ENCODE measurements at regions not wholly inside any gene's neighbourhood (a gene's known extent, or its start where the extent isn't known, plus 50 kb on each side); places are given as distances from the start of the nearest gene placed in this dataset.

DNA sequence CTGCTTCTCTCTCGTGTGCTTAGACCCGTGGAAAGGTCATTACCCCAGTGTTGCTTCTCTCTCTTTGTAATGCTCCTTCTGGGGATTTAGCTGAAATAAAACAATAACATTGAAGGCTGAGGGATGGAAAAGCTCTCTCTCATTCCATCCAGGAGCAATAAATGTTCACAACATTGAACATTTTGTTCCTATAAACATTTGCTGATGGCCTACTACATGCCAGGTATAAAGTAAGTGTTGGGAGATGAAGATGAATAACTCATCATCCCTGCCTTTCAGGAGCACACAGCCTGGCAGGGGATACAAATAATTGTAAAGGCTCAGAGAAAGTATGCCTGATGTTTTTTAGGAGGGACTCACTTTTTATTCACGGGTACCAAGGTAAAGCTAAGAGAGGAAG lies 158.1 kb downstream of the KDR start:
- Mint-ChIP-seq H3K27me3 (peaks cover 6% of the 10 kb centered on the region), H3K4me1 (no peaks in the 10 kb centered on the region), H3K4me3 (no peak overlapping the region)

DNA sequence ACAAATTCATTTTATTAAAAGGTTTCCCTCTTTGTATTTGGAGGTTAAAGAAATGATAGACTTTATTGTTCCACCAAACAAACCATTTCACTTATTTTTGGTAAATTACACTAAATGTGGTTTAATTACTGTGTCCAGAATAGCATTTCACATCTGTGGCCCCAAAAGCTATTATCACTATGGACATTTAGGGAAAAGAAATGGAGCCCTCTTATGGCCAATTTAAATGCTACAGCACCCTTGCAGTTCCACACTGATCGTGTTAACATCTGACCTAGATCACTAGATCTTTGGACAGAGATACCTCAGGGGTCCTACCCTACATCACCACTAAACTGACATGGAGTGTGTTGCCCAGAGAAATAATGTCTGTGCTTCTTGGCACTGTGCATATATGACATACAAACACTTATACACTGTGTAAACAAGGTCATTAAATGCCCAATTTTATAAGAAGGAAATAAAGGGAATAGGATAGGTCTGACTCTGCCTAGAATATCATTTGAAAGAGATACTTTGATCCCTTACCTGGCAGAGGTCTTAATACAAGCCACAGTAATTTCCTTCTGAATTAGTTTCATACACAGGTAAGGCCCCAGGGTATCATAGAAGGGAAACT lies 163.9 kb downstream of the KDR start:
- no peaks in the 10 kb centered on the region for H3K9me3 Mint-ChIP-seq
- DNase-seq (ENCODE audit: low spot score in 2 of 2) = no peak
- H3K27ac Mint-ChIP-seq = no peak overlapping the region
- H3K36me3 Mint-ChIP-seq = no peaks in the 10 kb centered on the region
- no peak overlapping the region for H3K4me3 Mint-ChIP-seq
- H3K4me1 Mint-ChIP-seq = no peaks in the 10 kb centered on the region
- peaks cover 6% of the 10 kb centered on the region for H3K27me3 Mint-ChIP-seq
- ATAC-seq (ENCODE audit: low read depth) = peak; percentile 44

More for the DNA sequence above, 158.1 kb downstream of the KDR start:
- Mint-ChIP-seq H3K36me3 (no peaks in the 10 kb centered on the region), H3K27ac (no peak overlapping the region), H3K9me3 (no peaks in the 10 kb centered on the region)
- ATAC-seq (ENCODE audit: low read depth) (no peak), DNase-seq (ENCODE audit: low spot score in 2 of 2) (no peak)

DNA sequence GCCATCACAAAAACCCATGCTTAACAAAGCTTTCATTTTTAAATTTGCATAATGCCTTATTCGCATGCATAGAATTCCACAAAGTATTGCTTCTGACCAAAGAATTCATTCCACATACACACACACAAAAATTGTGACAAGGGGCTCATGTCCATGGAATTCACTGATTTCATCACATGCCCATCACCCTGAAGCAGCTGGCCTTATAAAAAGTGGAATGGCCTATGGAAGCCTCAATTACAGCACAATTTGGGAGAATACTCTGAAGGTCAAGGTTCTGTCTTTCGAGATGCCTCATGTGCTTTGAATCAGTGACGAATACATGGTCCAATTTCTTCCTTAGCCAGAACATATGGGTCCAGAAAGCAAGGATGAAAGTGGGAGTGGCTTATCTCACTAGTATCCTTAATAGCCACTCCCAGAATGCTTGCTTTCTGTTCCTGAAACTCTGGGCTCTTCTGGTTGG lies 165.7 kb downstream of the KDR start:
- Mint-ChIP-seq H3K27me3 (peaks cover 6% of the 10 kb centered on the region), H3K9me3 (no peaks in the 10 kb centered on the region), H3K36me3 (no peaks in the 10 kb centered on the region), H3K27ac (no peak overlapping the region), H3K4me3 (no peak overlapping the region), H3K4me1 (no peaks in the 10 kb centered on the region)
- DNase-seq (ENCODE audit: low spot score in 2 of 2) = no peak
- ATAC-seq (ENCODE audit: low read depth) = no peak

DNA sequence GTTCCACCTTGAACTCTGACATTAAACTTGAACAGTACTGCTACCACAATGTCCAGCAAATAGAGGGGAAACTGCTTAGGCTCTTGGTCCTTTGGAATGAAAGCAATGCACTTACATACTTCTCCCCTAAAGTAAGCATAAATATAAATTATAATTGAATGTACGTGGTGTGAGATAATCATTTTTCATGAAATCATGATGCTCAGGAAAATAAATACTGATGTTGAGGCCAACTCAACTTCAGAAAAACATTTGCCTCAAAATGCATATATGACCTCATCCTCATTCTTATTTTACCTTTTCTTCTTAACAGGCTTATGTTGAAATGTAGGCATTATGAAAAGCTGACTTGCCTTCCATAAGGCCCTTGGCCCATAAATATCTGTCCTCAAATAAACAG lies 166.3 kb downstream of the KDR start:
- ATAC-seq (ENCODE audit: low read depth) = no peak
- no peak overlapping the region for H3K27ac Mint-ChIP-seq
- no peak overlapping the region for H3K4me3 Mint-ChIP-seq

DNA sequence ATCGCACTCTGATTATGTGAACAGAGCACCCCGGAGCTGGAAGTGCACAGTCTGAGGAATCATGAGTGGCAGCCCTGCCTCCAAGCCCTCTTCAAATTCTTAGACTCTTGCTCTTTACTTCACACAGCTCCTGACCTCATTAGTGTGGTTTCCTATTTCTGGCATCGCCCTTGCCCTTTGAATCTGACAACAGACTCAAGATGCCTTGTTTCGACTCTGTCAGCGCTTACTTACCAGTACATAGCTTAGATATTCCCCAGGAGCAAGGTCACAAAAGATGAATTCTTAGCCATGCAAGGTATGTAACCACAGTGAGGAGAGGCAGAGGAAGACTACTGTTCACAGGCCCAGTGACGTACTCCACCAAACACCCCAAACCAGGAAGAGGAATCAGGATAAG lies 167.2 kb downstream of the KDR start:
- H3K27me3 Mint-ChIP-seq = peaks cover 6% of the 10 kb centered on the region
- ATAC-seq (ENCODE audit: low read depth) = no peak

More for the DNA sequence above, 166.3 kb downstream of the KDR start:
- no peak for DNase-seq (ENCODE audit: low spot score in 2 of 2)
- H3K9me3 Mint-ChIP-seq = no peaks in the 10 kb centered on the region
- H3K4me1 Mint-ChIP-seq = peaks cover 2% of the 10 kb centered on the region
- peaks cover 6% of the 10 kb centered on the region for H3K27me3 Mint-ChIP-seq
- H3K36me3 Mint-ChIP-seq = no peaks in the 10 kb centered on the region

DNA sequence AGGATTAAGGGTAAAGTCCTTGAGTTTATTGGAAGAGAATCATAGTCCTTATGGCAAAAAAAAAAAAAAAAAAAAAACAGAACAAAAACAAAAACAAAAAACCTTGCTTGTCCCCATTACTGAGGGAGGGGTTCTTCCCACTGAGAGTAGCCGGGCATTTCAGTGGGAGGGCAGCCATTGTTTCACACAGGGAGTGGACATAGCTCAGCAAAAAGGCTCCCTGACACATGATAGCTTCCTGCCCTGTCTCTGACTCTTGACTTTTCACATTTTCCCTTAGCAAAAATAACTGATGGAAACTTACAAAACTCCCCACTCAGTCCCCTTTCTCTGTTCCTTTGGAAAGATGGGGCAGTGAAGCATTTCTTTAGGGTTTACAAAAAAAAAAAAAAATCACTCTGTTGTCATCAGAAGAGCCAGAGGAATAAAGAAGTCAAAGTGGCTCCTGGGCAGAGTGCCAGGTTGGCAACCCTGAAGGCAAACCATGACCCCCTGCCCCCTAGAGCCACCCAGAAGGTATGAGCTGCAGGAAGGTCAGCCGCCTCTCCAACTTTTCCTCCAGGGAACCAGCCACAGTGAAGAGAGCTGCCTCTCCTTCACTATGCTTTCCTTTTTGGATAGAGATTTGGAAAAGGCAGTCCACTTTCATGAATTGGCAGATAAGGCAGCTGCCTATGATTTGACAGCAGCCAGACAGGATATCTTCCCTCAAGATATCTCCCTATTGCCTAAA lies 170.6 kb downstream of the KDR start:
- no peaks in the 10 kb centered on the region for H3K36me3 Mint-ChIP-seq
- H3K4me1 Mint-ChIP-seq = peaks cover 2% of the 10 kb centered on the region
- H3K27me3 Mint-ChIP-seq = peaks cover 2% of the 10 kb centered on the region
- DNase-seq (ENCODE audit: low spot score in 2 of 2) (no peak), ATAC-seq (ENCODE audit: low read depth) (no peak)
- no peak overlapping the region for H3K27ac Mint-ChIP-seq
- H3K9me3 Mint-ChIP-seq = no peaks in the 10 kb centered on the region
- H3K4me3 Mint-ChIP-seq = no peak overlapping the region

More for the DNA sequence above, 167.2 kb downstream of the KDR start:
- no peaks in the 10 kb centered on the region for H3K9me3 Mint-ChIP-seq
- no peak for DNase-seq (ENCODE audit: low spot score in 2 of 2)
- H3K4me1 Mint-ChIP-seq = peaks cover 2% of the 10 kb centered on the region
- no peak overlapping the region for H3K27ac Mint-ChIP-seq
- H3K36me3 Mint-ChIP-seq = no peaks in the 10 kb centered on the region
- no peak overlapping the region for H3K4me3 Mint-ChIP-seq

DNA sequence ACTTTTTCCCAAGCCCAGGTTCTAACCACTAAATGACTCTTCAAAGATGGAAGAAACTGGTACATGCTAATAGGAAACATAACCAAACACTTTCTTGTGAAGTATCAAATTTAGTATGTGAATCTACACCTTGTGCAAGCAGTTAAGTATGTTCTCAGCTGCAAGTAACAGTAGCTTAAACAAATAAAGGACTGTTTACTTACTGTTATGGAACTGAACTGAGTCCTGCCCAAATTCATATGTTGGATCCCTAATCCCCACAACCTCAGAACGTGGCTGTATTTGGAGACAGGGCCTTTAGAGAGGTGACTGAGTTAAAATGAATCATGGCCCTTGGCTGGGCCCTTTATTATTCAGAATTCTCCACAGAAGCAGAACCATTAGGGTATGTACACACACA lies 178.7 kb downstream of the KDR start:
- no peak overlapping the region for H3K27ac Mint-ChIP-seq
- H3K36me3 Mint-ChIP-seq = no peaks in the 10 kb centered on the region
- no peak for ATAC-seq (ENCODE audit: low read depth)

DNA sequence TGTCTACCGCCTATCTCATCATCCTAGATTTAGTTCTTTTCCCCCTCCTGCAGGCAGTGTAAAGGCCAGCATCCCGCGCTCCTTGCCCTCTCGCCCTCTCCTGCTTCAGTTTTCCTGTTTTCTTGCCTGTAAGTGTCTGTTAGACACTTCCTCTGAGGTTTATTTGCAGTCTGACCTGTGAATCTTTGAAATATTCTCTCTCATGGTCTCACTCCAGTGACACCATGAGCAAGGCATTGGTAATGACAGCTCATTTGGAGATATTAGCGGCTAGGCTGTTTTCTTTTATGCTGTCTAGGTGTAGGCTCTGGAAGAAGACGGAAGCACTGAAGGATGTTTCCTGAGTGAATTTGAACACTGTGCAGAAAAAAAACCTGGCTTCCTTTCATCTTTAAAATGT lies 179.6 kb downstream of the KDR start:
- H3K4me3 Mint-ChIP-seq = no peak overlapping the region
- H3K36me3 Mint-ChIP-seq = no peaks in the 10 kb centered on the region
- no peaks in the 10 kb centered on the region for H3K9me3 Mint-ChIP-seq
- no peak for ATAC-seq (ENCODE audit: low read depth)
- H3K27me3 Mint-ChIP-seq = peaks cover 2% of the 10 kb centered on the region
- H3K27ac Mint-ChIP-seq = no peak overlapping the region
- DNase-seq (ENCODE audit: low spot score in 2 of 2) = no peak
- H3K4me1 Mint-ChIP-seq = peaks cover 13% of the 10 kb centered on the region

More for the DNA sequence above, 178.7 kb downstream of the KDR start:
- Mint-ChIP-seq H3K9me3 (no peaks in the 10 kb centered on the region), H3K27me3 (no peaks in the 10 kb centered on the region), H3K4me1 (peaks cover 8% of the 10 kb centered on the region), H3K4me3 (no peak overlapping the region)
- DNase-seq (ENCODE audit: low spot score in 2 of 2) = no peak

DNA sequence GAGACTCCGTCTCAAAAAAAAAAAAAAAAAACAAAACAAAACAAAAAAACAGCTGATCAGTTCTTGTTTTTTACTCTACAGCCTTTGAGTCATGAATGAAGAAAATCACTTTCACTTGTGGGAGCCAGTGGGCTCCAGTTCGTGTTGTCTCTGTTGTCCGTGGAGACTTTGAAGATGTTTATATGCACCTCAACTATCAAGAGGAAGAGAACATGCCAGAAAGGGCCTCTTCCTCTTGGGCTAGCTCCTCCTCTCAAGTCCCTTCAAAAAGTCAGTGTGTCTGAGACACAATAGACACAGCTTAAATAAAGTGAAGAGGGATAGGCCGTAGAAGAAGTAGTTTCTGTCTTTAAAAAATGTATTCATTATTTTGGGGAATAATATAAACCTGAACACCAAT lies 182.7 kb downstream of the KDR start:
- Mint-ChIP-seq H3K4me3 (peak overlapping the region; percentile 68), H3K27ac (peak overlapping the region; percentile 80), H3K4me1 (peaks cover 13% of the 10 kb centered on the region), H3K27me3 (peaks cover 2% of the 10 kb centered on the region), H3K36me3 (no peaks in the 10 kb centered on the region), H3K9me3 (no peaks in the 10 kb centered on the region)
- ATAC-seq (ENCODE audit: low read depth) (peak; percentile 85), DNase-seq (ENCODE audit: low spot score in 2 of 2) (peak in 1 of 2 donors; percentile 21)

DNA sequence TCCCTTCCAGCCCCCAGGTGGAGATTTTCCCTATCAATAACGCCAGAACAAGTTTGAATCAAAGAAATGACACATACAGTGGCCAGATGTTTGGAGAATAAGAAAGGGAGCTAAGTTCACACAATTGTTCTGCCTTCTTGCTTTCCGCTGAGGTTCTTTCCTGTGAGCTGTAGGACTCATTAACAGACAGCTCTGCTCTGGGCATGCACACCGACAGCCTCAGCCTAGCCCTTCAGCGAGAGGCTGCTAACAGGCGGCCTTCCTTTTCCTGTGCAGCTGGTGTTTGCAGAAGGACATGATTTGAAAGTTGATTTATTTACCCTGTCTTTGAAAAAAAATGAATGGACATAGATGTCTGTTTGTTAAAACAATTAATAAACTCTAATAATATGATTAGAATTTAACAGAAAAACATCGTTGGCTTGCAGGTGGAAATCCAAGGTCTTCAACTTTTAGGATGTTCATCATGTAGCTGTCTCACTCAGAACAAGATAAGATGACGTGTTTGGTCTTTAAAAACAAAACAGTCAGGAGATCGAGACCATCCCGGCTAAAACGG lies 183.3 kb downstream of the KDR start:
- ATAC-seq (ENCODE audit: low read depth) (peak; percentile 57), DNase-seq (ENCODE audit: low spot score in 2 of 2) (peak; percentile 7 to 13)
- peaks cover 13% of the 10 kb centered on the region for H3K4me1 Mint-ChIP-seq
- H3K36me3 Mint-ChIP-seq = no peaks in the 10 kb centered on the region
- H3K27ac Mint-ChIP-seq = peak overlapping the region; percentile 80
- peaks cover 7% of the 10 kb centered on the region for H3K27me3 Mint-ChIP-seq
- H3K9me3 Mint-ChIP-seq = no peaks in the 10 kb centered on the region
- peak overlapping the region; percentile 70 for H3K4me3 Mint-ChIP-seq

DNA sequence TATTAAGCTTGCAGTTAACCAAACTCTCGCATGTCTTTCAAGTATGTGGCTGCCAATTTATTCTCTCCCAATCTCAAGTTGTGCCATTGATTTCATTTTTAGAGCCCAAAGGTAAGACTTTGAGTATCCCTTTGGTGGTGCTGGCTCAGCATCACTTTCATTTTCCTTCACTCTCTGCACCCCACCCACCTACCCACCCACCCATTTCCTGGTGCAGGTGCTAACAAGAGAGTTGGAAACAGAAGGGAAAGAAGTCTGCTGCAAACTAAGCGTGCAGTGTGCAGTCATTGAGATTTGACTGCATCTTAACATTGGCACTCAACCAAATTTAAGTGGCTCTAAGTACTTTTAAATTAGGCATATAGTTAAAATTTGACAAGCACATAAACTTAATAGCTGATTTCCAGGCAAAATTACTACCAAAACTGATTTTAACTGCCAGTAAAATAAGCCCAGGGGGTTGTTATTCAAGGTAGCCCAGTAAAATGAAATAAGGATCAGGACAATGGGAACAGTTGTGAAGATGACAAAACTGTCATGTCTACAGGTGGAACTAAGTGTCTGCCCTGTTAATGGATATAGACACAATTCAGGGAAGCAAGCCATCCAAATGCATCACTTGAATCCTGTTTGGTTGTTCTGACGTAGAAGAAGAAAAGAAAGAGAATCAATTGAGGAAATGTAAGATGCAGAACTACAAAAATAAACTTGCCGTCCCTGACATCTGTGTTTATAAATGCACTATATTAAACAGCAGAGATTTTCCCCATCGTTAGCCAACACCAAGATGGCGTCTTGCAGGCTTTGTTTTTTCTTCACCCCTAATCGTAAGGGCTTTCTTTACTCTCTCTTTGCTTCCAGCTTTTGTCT lies 184.2 kb downstream of the KDR start:
- Mint-ChIP-seq H3K9me3 (no peaks in the 10 kb centered on the region), H3K27ac (peak overlapping the region; percentile 80), H3K4me1 (peaks cover 13% of the 10 kb centered on the region), H3K36me3 (no peaks in the 10 kb centered on the region), H3K27me3 (peaks cover 7% of the 10 kb centered on the region), H3K4me3 (peak overlapping the region; percentile 70)
- DNase-seq (ENCODE audit: low spot score in 2 of 2) (no peak), ATAC-seq (ENCODE audit: low read depth) (no peak)

DNA sequence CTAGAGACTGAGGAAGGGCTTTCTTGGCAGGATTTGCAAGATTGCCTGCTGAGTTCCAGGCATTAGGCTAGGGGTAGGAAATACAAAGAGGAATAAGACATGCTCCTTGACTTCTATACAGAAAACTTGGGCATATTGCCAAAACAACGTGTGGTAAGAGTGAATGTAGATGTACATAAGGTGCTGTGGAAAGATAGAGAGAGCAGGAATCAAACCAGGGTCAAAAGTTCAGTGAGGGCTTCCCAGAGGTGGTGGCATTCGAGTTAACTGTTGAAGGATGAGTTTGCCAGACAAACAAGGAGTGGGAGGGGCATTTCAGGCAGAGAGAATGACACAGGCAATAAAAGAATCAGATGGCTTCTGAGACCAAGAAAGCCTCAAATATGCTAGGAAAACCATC lies 187.9 kb downstream of the KDR start:
- DNase-seq (ENCODE audit: low spot score in 2 of 2) (no peak), ATAC-seq (ENCODE audit: low read depth) (no peak)
- no peaks in the 10 kb centered on the region for H3K9me3 Mint-ChIP-seq
- H3K36me3 Mint-ChIP-seq = no peaks in the 10 kb centered on the region
- no peak overlapping the region for H3K4me3 Mint-ChIP-seq
- H3K27ac Mint-ChIP-seq = no peak overlapping the region
- H3K27me3 Mint-ChIP-seq = peaks cover 12% of the 10 kb centered on the region
- H3K4me1 Mint-ChIP-seq = peaks cover 8% of the 10 kb centered on the region

DNA sequence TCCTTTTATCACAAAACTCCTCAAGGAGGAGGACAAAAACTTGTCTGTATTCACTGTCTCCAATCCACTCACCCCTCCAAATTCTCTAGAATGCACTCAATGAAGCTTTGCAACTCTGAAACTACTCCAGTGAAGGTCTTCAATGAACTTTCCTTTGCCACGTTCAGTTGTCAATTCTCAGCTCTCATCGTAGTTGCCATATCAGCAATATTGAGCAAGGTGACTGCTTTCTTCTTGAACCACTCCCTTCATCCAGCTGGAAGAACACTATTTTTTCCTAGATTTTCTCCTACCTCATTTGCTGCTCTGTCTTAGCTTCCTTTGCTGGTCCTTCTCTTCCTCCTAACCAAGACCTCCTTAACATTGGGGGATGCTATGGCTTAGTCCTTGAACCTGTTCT lies 191.8 kb downstream of the KDR start:
- no peaks in the 10 kb centered on the region for H3K36me3 Mint-ChIP-seq
- ATAC-seq (ENCODE audit: low read depth) (no peak), DNase-seq (ENCODE audit: low spot score in 2 of 2) (no peak)
- H3K27me3 Mint-ChIP-seq = peaks cover 10% of the 10 kb centered on the region
- no peak overlapping the region for H3K27ac Mint-ChIP-seq
- H3K4me3 Mint-ChIP-seq = no peak overlapping the region
- H3K4me1 Mint-ChIP-seq = no peaks in the 10 kb centered on the region
- no peaks in the 10 kb centered on the region for H3K9me3 Mint-ChIP-seq

DNA sequence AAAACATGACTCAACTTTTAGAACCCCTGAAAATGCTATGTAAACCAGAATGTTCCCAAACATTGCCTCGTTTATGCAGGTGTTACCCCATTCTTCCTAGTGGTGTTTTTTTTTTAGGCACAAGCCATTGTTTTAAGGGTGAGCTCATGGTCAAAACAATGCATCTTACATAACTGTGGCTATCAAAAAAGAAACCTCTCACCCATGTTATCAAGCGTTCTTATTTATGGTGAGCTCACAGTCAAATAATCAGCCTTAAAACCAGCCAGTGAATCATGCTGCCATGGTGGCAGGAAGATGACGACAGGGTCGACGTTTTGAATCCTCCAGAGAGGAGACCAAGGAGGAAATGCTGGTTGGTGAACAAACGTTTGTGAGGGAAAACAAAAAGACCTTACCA lies 195.2 kb downstream of the KDR start:
- DNase-seq (ENCODE audit: low spot score in 2 of 2) = no peak
- H3K4me1 Mint-ChIP-seq = no peaks in the 10 kb centered on the region
- peaks cover 3% of the 10 kb centered on the region for H3K9me3 Mint-ChIP-seq
- no peak overlapping the region for H3K4me3 Mint-ChIP-seq
- no peak overlapping the region for H3K27ac Mint-ChIP-seq
- H3K27me3 Mint-ChIP-seq = peaks cover 4% of the 10 kb centered on the region
- H3K36me3 Mint-ChIP-seq = no peaks in the 10 kb centered on the region
- no peak for ATAC-seq (ENCODE audit: low read depth)

Data from memory B cell (primary cell).